ENCODE measurements at regions not wholly inside any gene's neighbourhood (a gene's known extent, or its start where the extent isn't known, plus 50 kb on each side); places are given as distances from the start of the nearest gene placed in this dataset.

GRCh38 chr12:110971189-110971920 lies 51.0 kb upstream of the MYL2 start:
- Mint-ChIP-seq H3K4me3 (no peak overlapping the region), H3K27me3 (peaks cover 5% of the 10 kb centered on the region), H3K27ac (no peak overlapping the region), H3K9me3 (peaks cover 2% of the 10 kb centered on the region), H3K4me1 (peaks cover 3% of the 10 kb centered on the region), H3K36me3 (no peaks in the 10 kb centered on the region)
- no peak for DNase-seq

All from activated naive CD8-positive, alpha-beta T cell treated with anti-CD3 and anti-CD28 coated beads for 36 hours (primary cell).